KMS-11 (cell line): ENCODE measurements at regions not wholly inside any gene's neighbourhood (a gene's known extent, or its start where the extent isn't known, plus 50 kb on each side); places are given as distances from the start of the nearest gene placed in this dataset.

Experiments
- H2AFZ ChIP-seq: fragments of 200-600 bp; sonication (generic); 2 replicates; pipeline ENCODE4 v1.6.1; 2016; ENCODE audit warnings: antibody characterized with exemption, mixed run types, low read depth
- H3K27ac ChIP-seq: fragments of 200-600 bp; sonication (generic); 2 replicates; pipeline ENCODE4 v1.6.1; 2016; ENCODE audit warnings: mild to moderate bottlenecking, mixed run types
- H3K27me3 ChIP-seq: fragments of 200-600 bp; sonication (generic); 2 replicates; pipeline ENCODE4 v1.6.1; 2017; ENCODE audit warnings: mild to moderate bottlenecking, low read depth, mixed run types, moderate library complexity; ENCODE audit not compliant: insufficient read depth
- H3K36me3 ChIP-seq: fragments of 200-600 bp; sonication (generic); 2 replicates; pipeline ENCODE4 v1.6.1; 2017; ENCODE audit warnings: mild to moderate bottlenecking, mixed run types; ENCODE audit not compliant: insufficient read depth
- H3K4me1 ChIP-seq: fragments of 200-600 bp; sonication (generic); 2 replicates; pipeline ENCODE4 v1.6.1; 2016; ENCODE audit warnings: mild to moderate bottlenecking, low read depth, mixed run types; ENCODE audit not compliant: poor library complexity, severe bottlenecking
- H3K4me2 ChIP-seq: fragments of 200-600 bp; sonication (generic); 2 replicates; pipeline ENCODE4 v1.7.0; 2016; ENCODE audit warnings: mild to moderate bottlenecking, mixed run types
- H3K4me3 ChIP-seq: fragments of 200-600 bp; sonication (generic); IDR thresholded peaks from 2 replicates; pipeline ENCODE4 v1.6.1; 2017; ENCODE audit warnings: low read depth, low read length, mixed read lengths; ENCODE audit not compliant: insufficient read depth
- H3K79me2 ChIP-seq: fragments of 200-600 bp; sonication (generic); 2 replicates; pipeline ENCODE4 v1.6.1; 2016; ENCODE audit warnings: low read depth, mixed run types; ENCODE audit not compliant: insufficient read depth
- H3K9ac ChIP-seq: fragments of 200-600 bp; sonication (generic); 2 replicates; pipeline ENCODE4 v1.6.1; 2016; ENCODE audit warnings: mild to moderate bottlenecking, mixed run types
- H4K20me1 ChIP-seq: fragments of 200-600 bp; sonication (generic); 2 replicates; pipeline ENCODE4 v1.6.1; 2016; ENCODE audit warnings: mild to moderate bottlenecking, mixed run types; ENCODE audit not compliant: insufficient read depth
- TF ChIP-seq, protein P1 (sequence below): fragments of 200-600 bp; sonication (generic); conservative IDR thresholded peaks from 2 replicates; pipeline ENCODE4 v1.6.1; 2017; ENCODE audit warnings: low read depth, mild to moderate bottlenecking, antibody characterized with exemption, low read length, moderate library complexity, mixed read lengths

DNA sequence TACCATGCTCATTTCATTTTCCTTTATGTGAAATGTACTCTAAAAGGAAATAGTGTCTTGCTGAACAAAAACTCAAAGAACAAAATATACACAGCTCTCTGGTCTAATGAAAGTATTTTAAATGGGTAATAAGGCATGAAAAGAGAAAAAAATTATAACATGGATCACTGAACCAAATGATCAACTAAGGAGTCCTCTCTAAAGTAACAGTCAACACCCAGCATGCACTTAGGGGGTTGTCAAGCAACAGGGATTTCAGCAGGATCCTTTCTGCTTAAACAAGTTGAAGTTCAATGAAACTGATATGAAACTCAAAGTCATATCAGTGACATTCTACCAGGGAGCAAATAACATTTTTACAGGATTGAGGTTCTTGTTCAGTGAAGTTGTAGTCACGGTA is 398.8 kb downstream of the SEC23A start:
- Histone ChIP-seq H3K27me3 (no peaks in the 10 kb centered on the region), H3K4me3 (no peak overlapping the region), H3K79me2 (no peaks in the 10 kb centered on the region), H2AFZ (no peak overlapping the region), H3K36me3 (no peaks in the 10 kb centered on the region), H4K20me1 (no peaks in the 10 kb centered on the region), H3K9ac (no peak overlapping the region), H3K4me1 (no peaks in the 10 kb centered on the region), H3K27ac (no peak overlapping the region), H3K4me2 (no peak overlapping the region)
- TF ChIP-seq, protein P1, sequence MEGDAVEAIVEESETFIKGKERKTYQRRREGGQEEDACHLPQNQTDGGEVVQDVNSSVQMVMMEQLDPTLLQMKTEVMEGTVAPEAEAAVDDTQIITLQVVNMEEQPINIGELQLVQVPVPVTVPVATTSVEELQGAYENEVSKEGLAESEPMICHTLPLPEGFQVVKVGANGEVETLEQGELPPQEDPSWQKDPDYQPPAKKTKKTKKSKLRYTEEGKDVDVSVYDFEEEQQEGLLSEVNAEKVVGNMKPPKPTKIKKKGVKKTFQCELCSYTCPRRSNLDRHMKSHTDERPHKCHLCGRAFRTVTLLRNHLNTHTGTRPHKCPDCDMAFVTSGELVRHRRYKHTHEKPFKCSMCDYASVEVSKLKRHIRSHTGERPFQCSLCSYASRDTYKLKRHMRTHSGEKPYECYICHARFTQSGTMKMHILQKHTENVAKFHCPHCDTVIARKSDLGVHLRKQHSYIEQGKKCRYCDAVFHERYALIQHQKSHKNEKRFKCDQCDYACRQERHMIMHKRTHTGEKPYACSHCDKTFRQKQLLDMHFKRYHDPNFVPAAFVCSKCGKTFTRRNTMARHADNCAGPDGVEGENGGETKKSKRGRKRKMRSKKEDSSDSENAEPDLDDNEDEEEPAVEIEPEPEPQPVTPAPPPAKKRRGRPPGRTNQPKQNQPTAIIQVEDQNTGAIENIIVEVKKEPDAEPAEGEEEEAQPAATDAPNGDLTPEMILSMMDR: no peak

DNA sequence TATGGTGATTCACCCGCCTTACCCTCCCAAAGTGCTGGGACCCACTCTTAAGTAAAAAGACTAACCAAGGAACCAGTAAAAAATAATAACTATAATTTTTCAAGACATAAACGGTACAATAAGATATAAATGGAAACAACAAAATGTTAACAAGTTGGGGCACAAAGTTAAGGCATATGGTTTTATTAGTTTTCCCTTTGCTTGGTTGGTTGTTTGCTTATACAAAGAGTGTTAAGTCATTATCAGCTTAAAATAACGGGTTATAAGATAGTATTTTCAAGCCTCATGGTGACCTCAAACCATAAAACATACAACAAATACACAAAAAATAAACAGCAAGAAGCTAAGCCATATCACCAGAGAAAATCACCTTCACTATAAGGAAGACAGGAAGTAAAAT is 406.1 kb downstream of the SEC23A start:
- no peak overlapping the region for H3K4me2 ChIP-seq
- no peaks in the 10 kb centered on the region for H4K20me1 ChIP-seq
- no peak overlapping the region for H3K9ac ChIP-seq
- H3K4me3 ChIP-seq: no peak overlapping the region
- H3K4me1 ChIP-seq: no peaks in the 10 kb centered on the region
- no peak overlapping the region for H3K27ac ChIP-seq
- no peaks in the 10 kb centered on the region for H3K79me2 ChIP-seq
- H3K36me3 ChIP-seq: no peaks in the 10 kb centered on the region
- H2AFZ ChIP-seq: no peak overlapping the region
- H3K27me3 ChIP-seq: no peaks in the 10 kb centered on the region
- TF ChIP-seq, protein P1: no peak

DNA sequence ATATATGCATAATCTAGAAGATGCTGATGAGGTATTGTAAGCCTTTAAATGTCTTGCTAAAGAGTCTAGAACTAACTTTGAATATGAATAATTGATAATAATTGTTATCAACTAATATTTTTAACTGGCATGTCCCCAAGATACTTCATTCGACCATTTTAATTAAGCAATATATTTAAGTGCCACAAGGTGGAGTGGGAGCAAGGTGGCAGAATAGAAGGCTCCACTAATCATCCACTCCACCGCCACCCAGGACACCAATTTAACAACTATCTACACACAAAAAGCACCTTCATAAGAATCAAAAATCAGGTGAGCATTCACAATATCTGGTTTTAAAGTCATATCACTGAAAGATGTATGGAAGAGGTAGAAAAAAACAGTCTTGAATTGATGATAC is 409.6 kb downstream of the SEC23A start:
- H3K36me3 ChIP-seq: no peaks in the 10 kb centered on the region
- H4K20me1 ChIP-seq: no peaks in the 10 kb centered on the region
- no peak overlapping the region for H3K27ac ChIP-seq
- H3K4me2 ChIP-seq: no peak overlapping the region
- no peak overlapping the region for H3K9ac ChIP-seq
- H3K4me1 ChIP-seq: no peaks in the 10 kb centered on the region
- no peak overlapping the region for H3K4me3 ChIP-seq
- TF ChIP-seq, protein P1: no peak
- no peak overlapping the region for H2AFZ ChIP-seq
- no peaks in the 10 kb centered on the region for H3K79me2 ChIP-seq
- H3K27me3 ChIP-seq: no peaks in the 10 kb centered on the region

DNA sequence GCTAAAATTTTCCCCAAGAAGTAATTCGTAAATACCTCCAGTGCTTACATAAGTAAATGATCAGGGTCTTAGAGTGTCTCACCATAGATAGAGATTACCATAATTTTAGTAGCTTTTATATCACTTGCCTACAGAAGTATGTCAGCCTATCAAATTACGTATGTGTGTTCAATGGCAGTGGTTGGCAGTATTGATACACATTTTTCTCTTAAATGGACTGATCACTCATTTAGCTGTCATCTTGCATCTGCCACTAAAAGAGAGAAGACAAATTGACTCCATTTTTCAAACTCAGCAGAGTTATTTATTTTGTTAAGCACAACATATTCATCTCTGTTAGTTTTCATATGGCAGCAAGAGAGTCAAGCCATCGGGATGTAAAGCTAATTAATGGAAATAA is 413.1 kb upstream of the CLEC14A start:
- Histone ChIP-seq H2AFZ (no peak overlapping the region), H3K9ac (no peak overlapping the region), H3K36me3 (no peaks in the 10 kb centered on the region), H3K27ac (no peak overlapping the region), H3K4me2 (no peak overlapping the region), H3K27me3 (no peaks in the 10 kb centered on the region), H4K20me1 (no peaks in the 10 kb centered on the region), H3K4me3 (no peak overlapping the region), H3K79me2 (no peaks in the 10 kb centered on the region), H3K4me1 (no peaks in the 10 kb centered on the region)
- TF ChIP-seq, protein P1: no peak

DNA sequence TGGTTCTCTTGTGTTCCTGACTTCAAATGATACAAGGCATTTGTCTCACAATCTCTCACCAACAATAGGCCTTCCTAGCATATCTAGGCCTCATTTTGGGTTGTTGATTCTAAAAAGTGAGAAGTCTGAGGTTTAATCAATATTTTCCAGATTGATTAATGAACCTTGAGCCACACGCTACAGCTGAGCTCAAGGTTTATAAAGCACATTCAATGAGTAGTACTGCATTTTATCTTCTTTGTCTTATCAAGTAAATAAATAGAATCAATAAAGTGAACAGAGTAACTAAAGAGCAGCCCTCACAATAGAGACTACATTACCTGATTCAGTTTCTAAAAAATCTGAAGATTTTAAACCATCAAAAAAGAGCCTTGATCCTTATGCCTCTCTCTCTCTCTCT is 407.5 kb upstream of the CLEC14A start:
- H2AFZ ChIP-seq: no peak overlapping the region
- H3K27ac ChIP-seq: no peak overlapping the region
- no peak overlapping the region for H3K4me3 ChIP-seq
- no peak overlapping the region for H3K4me2 ChIP-seq
- TF ChIP-seq, protein P1: no peak
- H3K27me3 ChIP-seq: no peaks in the 10 kb centered on the region
- H3K79me2 ChIP-seq: no peaks in the 10 kb centered on the region
- H3K4me1 ChIP-seq: no peaks in the 10 kb centered on the region
- no peaks in the 10 kb centered on the region for H4K20me1 ChIP-seq
- H3K36me3 ChIP-seq: no peaks in the 10 kb centered on the region
- no peak overlapping the region for H3K9ac ChIP-seq
